Activated naive CD8-positive, alpha-beta T cell (primary cell): ENCODE measurements at regions not wholly inside any gene's neighbourhood (a gene's known extent, or its start where the extent isn't known, plus 50 kb on each side); places are given as distances from the start of the nearest gene placed in this dataset.
"Not testable (repeated sequence)": the region's sequence is repeated elsewhere in the genome, so short reads cannot be mapped to it uniquely, and the experiment has no call there.

Experiments used
- H3K27ac Mint-ChIP-seq: one replicate; pipeline ENCODE4 v1.8.0; 2021; ENCODE audit warnings: mixed read lengths
- H3K27me3 Mint-ChIP-seq: one replicate; pipeline ENCODE4 v1.8.0; 2021; ENCODE audit warnings: mixed read lengths
- H3K36me3 Mint-ChIP-seq: one replicate; pipeline ENCODE4 v1.8.0; 2021; ENCODE audit warnings: mixed read lengths
- H3K4me1 Mint-ChIP-seq: one replicate; pipeline ENCODE4 v1.8.0; 2021; ENCODE audit warnings: low read depth, mixed read lengths
- H3K4me3 Mint-ChIP-seq: one replicate; pipeline ENCODE4 v1.8.0; 2021; ENCODE audit warnings: mild to moderate bottlenecking, mixed read lengths
- H3K9me3 Mint-ChIP-seq: one replicate; pipeline ENCODE4 v1.8.0; 2021; ENCODE audit warnings: low read depth, mixed read lengths

- H3K27me3 Mint-ChIP-seq = no peaks in the 10 kb centered on the region
- no peak overlapping the region for H3K4me3 Mint-ChIP-seq
- H3K9me3 Mint-ChIP-seq = peaks cover 15% of the 10 kb centered on the region
- H3K36me3 Mint-ChIP-seq = peaks cover 44% of the 10 kb centered on the region
- no peaks in the 10 kb centered on the region for H3K4me1 Mint-ChIP-seq
- no peak overlapping the region for H3K27ac Mint-ChIP-seq
Observed at GRCh38 chr12:100083308-100083707, 59.4 kb downstream of the BLTP3B start.

GRCh38 chr12:100078777-100079176 lies 63.9 kb downstream of the BLTP3B start:
- peaks cover 47% of the 10 kb centered on the region for H3K36me3 Mint-ChIP-seq
- H3K27ac Mint-ChIP-seq, H3K4me1 Mint-ChIP-seq, H3K4me3 Mint-ChIP-seq, H3K27me3 Mint-ChIP-seq: not testable (repeated sequence)
- H3K9me3 Mint-ChIP-seq = peaks cover 15% of the 10 kb centered on the region

- Mint-ChIP-seq H3K27me3 (no peaks in the 10 kb centered on the region), H3K27ac (no peak overlapping the region), H3K4me3 (no peak overlapping the region), H3K9me3 (peaks cover 15% of the 10 kb centered on the region), H3K4me1 (no peaks in the 10 kb centered on the region), H3K36me3 (peaks cover 42% of the 10 kb centered on the region)
Observed at GRCh38 chr12:100077367-100077766, 65.3 kb downstream of the BLTP3B start.

- no peaks in the 10 kb centered on the region for H3K4me1 Mint-ChIP-seq
- H3K27ac Mint-ChIP-seq = no peak overlapping the region
- H3K9me3 Mint-ChIP-seq = peaks cover 9% of the 10 kb centered on the region
- no peak overlapping the region for H3K4me3 Mint-ChIP-seq
- no peaks in the 10 kb centered on the region for H3K27me3 Mint-ChIP-seq
- peaks cover 26% of the 10 kb centered on the region for H3K36me3 Mint-ChIP-seq
Observed at GRCh38 chr12:100075598-100075997, 67.1 kb downstream of the BLTP3B start.

GRCh38 chr12:100069795-100070194 lies 72.9 kb downstream of the BLTP3B start:
- no peak overlapping the region for H3K27ac Mint-ChIP-seq
- no peaks in the 10 kb centered on the region for H3K4me1 Mint-ChIP-seq
- no peaks in the 10 kb centered on the region for H3K27me3 Mint-ChIP-seq
- peaks cover 46% of the 10 kb centered on the region for H3K36me3 Mint-ChIP-seq
- no peak overlapping the region for H3K4me3 Mint-ChIP-seq
- peaks cover 5% of the 10 kb centered on the region for H3K9me3 Mint-ChIP-seq

- Mint-ChIP-seq H3K27me3 (no peaks in the 10 kb centered on the region), H3K27ac (no peak overlapping the region), H3K36me3 (peaks cover 52% of the 10 kb centered on the region), H3K4me3 (no peak overlapping the region), H3K9me3 (peaks cover 5% of the 10 kb centered on the region), H3K4me1 (peaks cover 2% of the 10 kb centered on the region)
Observed at GRCh38 chr12:100068305-100068704, 74.4 kb downstream of the BLTP3B start.

GRCh38 chr12:100061814-100062213 lies 77.1 kb upstream of the ANKS1B start:
- no peak overlapping the region for H3K4me3 Mint-ChIP-seq
- H3K27me3 Mint-ChIP-seq = no peaks in the 10 kb centered on the region
- H3K27ac Mint-ChIP-seq = no peak overlapping the region
- H3K9me3 Mint-ChIP-seq = peaks cover 1% of the 10 kb centered on the region
- H3K36me3 Mint-ChIP-seq = peaks cover 39% of the 10 kb centered on the region
- H3K4me1 Mint-ChIP-seq = peaks cover 2% of the 10 kb centered on the region

- Mint-ChIP-seq H3K9me3 (no peaks in the 10 kb centered on the region), H3K4me1 (no peaks in the 10 kb centered on the region), H3K27ac (no peak overlapping the region), H3K36me3 (peaks cover 22% of the 10 kb centered on the region), H3K27me3 (no peaks in the 10 kb centered on the region), H3K4me3 (no peak overlapping the region)
Observed at GRCh38 chr12:100058482-100059029, 73.8 kb upstream of the ANKS1B start.

GRCh38 chr12:100046202-100046601 lies 61.5 kb upstream of the ANKS1B start:
- H3K4me3 Mint-ChIP-seq, H3K4me1 Mint-ChIP-seq, H3K27ac Mint-ChIP-seq, H3K27me3 Mint-ChIP-seq, H3K9me3 Mint-ChIP-seq: not testable (repeated sequence)
- peaks cover 51% of the 10 kb centered on the region for H3K36me3 Mint-ChIP-seq

- Mint-ChIP-seq H3K27me3 (no peaks in the 10 kb centered on the region), H3K4me1 (no peaks in the 10 kb centered on the region), H3K36me3 (peaks cover 50% of the 10 kb centered on the region), H3K9me3 (no peaks in the 10 kb centered on the region), H3K4me3 (no peak overlapping the region), H3K27ac (no peak overlapping the region)
Observed at GRCh38 chr12:100044266-100044665, 59.5 kb upstream of the ANKS1B start.

GRCh38 chr12:100043631-100044030 lies 58.9 kb upstream of the ANKS1B start:
- no peak overlapping the region for H3K27ac Mint-ChIP-seq
- H3K9me3 Mint-ChIP-seq = no peaks in the 10 kb centered on the region
- no peak overlapping the region for H3K4me3 Mint-ChIP-seq
- H3K4me1 Mint-ChIP-seq = no peaks in the 10 kb centered on the region
- H3K36me3 Mint-ChIP-seq = peaks cover 50% of the 10 kb centered on the region
- no peaks in the 10 kb centered on the region for H3K27me3 Mint-ChIP-seq
